GM12891 (cell line): ENCODE measurements at regions not wholly inside any gene's neighbourhood (a gene's known extent, or its start where the extent isn't known, plus 50 kb on each side); places are given as distances from the start of the nearest gene placed in this dataset.

ENCODE experiments used
- POLR2A ChIP-seq: IDR thresholded peaks from 2 replicates; pipeline ENCODE4 v1.6.1; 2011; ENCODE audit warnings: low read depth, low read length, control low read depth
- POLR2AphosphoS5 ChIP-seq: IDR thresholded peaks from 2 replicates; pipeline ENCODE4 v1.6.1; 2011; ENCODE audit warnings: low read depth, low read length, control low read depth
- POU2F2 ChIP-seq: IDR thresholded peaks from 2 replicates; pipeline ENCODE4 v1.6.1; 2011; ENCODE audit warnings: low read depth, mild to moderate bottlenecking, control low read depth, low read length, moderate library complexity
- SPI1 ChIP-seq: IDR thresholded peaks from 2 replicates; pipeline ENCODE4 v1.6.1; 2011; ENCODE audit warnings: low read depth, low read length, control low read depth
- TAF1 ChIP-seq: IDR thresholded peaks from 2 replicates; pipeline ENCODE4 v1.6.1; 2011; ENCODE audit warnings: low read depth, low read length, control low read depth

DNA sequence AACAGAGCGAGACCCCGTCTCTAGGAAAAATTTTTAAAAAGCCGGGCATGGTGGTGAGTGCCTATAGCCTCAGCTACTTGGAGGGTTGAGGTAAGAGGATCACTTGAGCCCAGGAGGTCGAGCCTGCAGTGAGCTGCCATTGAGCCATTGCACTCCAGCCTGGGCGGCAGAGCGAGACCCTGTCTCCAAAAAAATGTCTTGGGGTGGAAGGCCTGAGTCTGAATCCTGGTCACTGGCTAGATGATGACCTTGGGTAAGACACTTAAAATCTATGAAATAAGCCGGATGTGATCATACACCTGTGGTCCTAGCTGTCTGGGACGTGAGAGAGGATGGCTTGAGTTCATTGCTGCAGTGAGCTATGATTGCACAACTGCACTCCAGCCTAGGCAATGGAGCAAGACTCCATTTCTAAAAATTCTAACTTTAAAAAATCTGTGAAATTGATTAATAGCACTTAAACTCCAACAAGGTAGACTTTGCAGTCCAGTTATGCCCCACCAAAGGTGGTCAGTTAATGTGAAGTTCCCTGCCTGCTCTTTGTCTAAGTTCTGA, 157.3 kb upstream of the UMPS start:
- TF ChIP-seq POLR2A = no peak
- no peak for TF ChIP-seq SPI1
- no peak for TF ChIP-seq POLR2AphosphoS5
- no peak for TF ChIP-seq TAF1
- TF ChIP-seq POU2F2 = no peak
